Neural progenitor cell (in vitro differentiated cells): ENCODE measurements at regions not wholly inside any gene's neighbourhood (a gene's known extent, or its start where the extent isn't known, plus 50 kb on each side); places are given as distances from the start of the nearest gene placed in this dataset.
"Not testable (repeated sequence)": the region's sequence is repeated elsewhere in the genome, so short reads cannot be mapped to it uniquely, and the experiment has no call there.

Experiments
- DNase-seq: peaks from one replicate; pipeline ENCODE4 v3.0.0-alpha.2; 2016; ENCODE audit warnings: low spot score
- H2AFZ ChIP-seq: fragments of 200-600 bp; sonication (generic); replicated peaks from 2 replicates; pipeline ENCODE4 v1.6.1; 2016; ENCODE audit warnings: antibody characterized with exemption
- H3F3A ChIP-seq: fragments of 200-600 bp; sonication (generic); 2 replicates; pipeline ENCODE4 v1.6.1; 2016; ENCODE audit warnings: antibody characterized with exemption, low read depth
- H3K27ac ChIP-seq: fragments of 200-600 bp; sonication (generic); 2 replicates; pipeline ENCODE4 v1.5.1; 2016; ENCODE audit warnings: mild to moderate bottlenecking
- H3K27me3 ChIP-seq: fragments of 200-600 bp; sonication (generic); 2 replicates; pipeline ENCODE4 v1.6.1; 2016; ENCODE audit warnings: mild to moderate bottlenecking, moderate library complexity
- H3K36me3 ChIP-seq: fragments of 200-600 bp; sonication (generic); 2 replicates; pipeline ENCODE4 v1.5.1; 2016
- H3K4me1 ChIP-seq: fragments of 200-600 bp; sonication (generic); 2 replicates; pipeline ENCODE4 v1.6.1; 2016; ENCODE audit warnings: mixed run types
- H3K4me2 ChIP-seq: fragments of 200-600 bp; sonication (generic); 2 replicates; pipeline ENCODE4 v1.6.1; 2016
- H3K4me3 ChIP-seq: fragments of 200-600 bp; sonication (generic); 2 replicates; pipeline ENCODE4 v1.5.1; 2016
- H3K79me2 ChIP-seq: fragments of 200-600 bp; sonication (generic); 2 replicates; pipeline ENCODE4 v1.6.1; 2016; ENCODE audit warnings: low read depth
- H3K9ac ChIP-seq: fragments of 200-600 bp; sonication (generic); 2 replicates; pipeline ENCODE4 v1.6.1; 2016
- H3K9me3 ChIP-seq: fragments of 200-600 bp; sonication (generic); 2 replicates; pipeline ENCODE4 v1.5.1; 2016; ENCODE audit warnings: low read depth
- H4K20me1 ChIP-seq: fragments of 200-600 bp; sonication (generic); 2 replicates; pipeline ENCODE4 v1.6.1; 2016; ENCODE audit warnings: low read depth
- H3K27ac Mint-ChIP-seq: 3 replicates; pipeline ENCODE4 v1.8.0; 2021; ENCODE audit warnings: mixed read lengths
- H3K27me3 Mint-ChIP-seq: 2 replicates; pipeline ENCODE4 v1.8.0; 2022; ENCODE audit warnings: low read depth, mild to moderate bottlenecking, inconsistent platforms, moderate library complexity, mixed read lengths; ENCODE audit not compliant: insufficient read depth
- H3K36me3 Mint-ChIP-seq: 3 replicates; pipeline ENCODE4 v1.8.0; 2021; ENCODE audit warnings: mixed read lengths
- H3K4me1 Mint-ChIP-seq: 3 replicates; pipeline ENCODE4 v1.8.0; 2021; ENCODE audit warnings: mixed read lengths
- H3K4me3 Mint-ChIP-seq: 3 replicates; pipeline ENCODE4 v1.8.0; 2021; ENCODE audit warnings: mild to moderate bottlenecking, moderate library complexity, mixed read lengths
- H3K9me3 Mint-ChIP-seq: 3 replicates; pipeline ENCODE4 v1.8.0; 2020; ENCODE audit warnings: mixed read lengths
- CTCF ChIP-seq: fragments of 200-600 bp; sonication (generic); IDR thresholded peaks from 2 replicates; pipeline ENCODE4 v1.5.1; 2017; ENCODE audit warnings: antibody characterized with exemption, mild to moderate bottlenecking
- EZH2 ChIP-seq: fragments of 200-600 bp; sonication (generic); IDR thresholded peaks from 2 replicates; pipeline ENCODE4 v1.6.1; 2017; ENCODE audit warnings: antibody characterized with exemption, mild to moderate bottlenecking, moderate library complexity
- EZH2phosphoT487 ChIP-seq: fragments of 200-600 bp; sonication (generic); IDR thresholded peaks from 2 replicates; pipeline ENCODE4 v1.6.1; 2017; ENCODE audit warnings: antibody characterized with exemption

- Histone ChIP-seq H3K9ac (no peak overlapping the region), H3K9me3 (no peaks in the 10 kb centered on the region), H3F3A (no peaks in the 10 kb centered on the region), H3K36me3 (no peaks in the 10 kb centered on the region), H3K4me2 (peak overlapping the region; percentile 25), H3K27ac (no peak overlapping the region), H3K79me2 (no peaks in the 10 kb centered on the region), H2AFZ (peak overlapping the region; percentile 93), H3K4me1 (peaks cover 17% of the 10 kb centered on the region), H3K4me3 (no peak overlapping the region), H4K20me1 (no peaks in the 10 kb centered on the region), H3K27me3 (no peaks in the 10 kb centered on the region)
- DNase-seq = no peak
- no peak overlapping the region for H3K4me3 Mint-ChIP-seq
- no peak for TF ChIP-seq EZH2
- no peak for TF ChIP-seq CTCF
- TF ChIP-seq EZH2phosphoT487 = no peak
- H3K27ac Mint-ChIP-seq = no peak overlapping the region
- no peaks in the 10 kb centered on the region for H3K9me3 Mint-ChIP-seq
- no peaks in the 10 kb centered on the region for H3K36me3 Mint-ChIP-seq
- H3K27me3 Mint-ChIP-seq = no peaks in the 10 kb centered on the region
- peaks cover 11% of the 10 kb centered on the region for H3K4me1 Mint-ChIP-seq
Observed at GRCh38 chr10:27345455-27345920, 104.9 kb upstream of the ACBD5 start.

- H3K79me2 ChIP-seq = no peaks in the 10 kb centered on the region
- H3K4me1 Mint-ChIP-seq = peaks cover 11% of the 10 kb centered on the region
- H3K9ac ChIP-seq = no peak overlapping the region
- no peaks in the 10 kb centered on the region for H3K36me3 ChIP-seq
- no peak overlapping the region for H3K27ac ChIP-seq
- H3K27me3 Mint-ChIP-seq = no peaks in the 10 kb centered on the region
- DNase-seq = peak; percentile 12
- no peaks in the 10 kb centered on the region for H3K36me3 Mint-ChIP-seq
- no peaks in the 10 kb centered on the region for H3K27me3 ChIP-seq
- peak overlapping the region; percentile 25 for H3K4me2 ChIP-seq
- H3K9me3 Mint-ChIP-seq = no peaks in the 10 kb centered on the region
- TF ChIP-seq EZH2 (no peak), CTCF (no peak), EZH2phosphoT487 (no peak)
- H3K4me1 ChIP-seq = peaks cover 17% of the 10 kb centered on the region
- H3K4me3 ChIP-seq = no peak overlapping the region
- no peaks in the 10 kb centered on the region for H3K9me3 ChIP-seq
- H4K20me1 ChIP-seq = no peaks in the 10 kb centered on the region
- H2AFZ ChIP-seq = peak overlapping the region; percentile 93
- H3F3A ChIP-seq = no peaks in the 10 kb centered on the region
- H3K4me3 Mint-ChIP-seq = no peak overlapping the region
- H3K27ac Mint-ChIP-seq = no peak overlapping the region
Observed at GRCh38 chr10:27344568-27345454, 104.2 kb upstream of the ACBD5 start.

GRCh38 chr10:27341001-27341400 lies 100.4 kb upstream of the ACBD5 start:
- no peaks in the 10 kb centered on the region for H3K36me3 Mint-ChIP-seq

GRCh38 chr10:27335246-27335645 lies 94.6 kb upstream of the ACBD5 start:
- not testable (repeated sequence) for H3F3A ChIP-seq, H4K20me1 ChIP-seq, H3K9me3 ChIP-seq, H3K79me2 ChIP-seq, H3K9ac ChIP-seq, H3K4me1 Mint-ChIP-seq, H3K4me2 ChIP-seq, H3K4me3 Mint-ChIP-seq, H3K27me3 ChIP-seq, H3K9me3 Mint-ChIP-seq, H2AFZ ChIP-seq, H3K36me3 Mint-ChIP-seq, H3K4me1 ChIP-seq, DNase-seq, H3K4me3 ChIP-seq, H3K27ac Mint-ChIP-seq, H3K27me3 Mint-ChIP-seq, H3K27ac ChIP-seq, H3K36me3 ChIP-seq

More at GRCh38 chr10:27341001-27341400, 100.4 kb upstream of the ACBD5 start:
- no peak overlapping the region for H3K4me3 Mint-ChIP-seq
- H3K27ac Mint-ChIP-seq = no peak overlapping the region
- Histone ChIP-seq H3K9ac (no peak overlapping the region), H3K4me1 (peaks cover 17% of the 10 kb centered on the region), H3F3A (no peaks in the 10 kb centered on the region), H3K27me3 (no peaks in the 10 kb centered on the region), H3K4me3 (no peak overlapping the region), H3K36me3 (no peaks in the 10 kb centered on the region), H3K79me2 (no peaks in the 10 kb centered on the region), H3K27ac (no peak overlapping the region), H3K9me3 (no peaks in the 10 kb centered on the region), H2AFZ (no peak overlapping the region), H4K20me1 (no peaks in the 10 kb centered on the region), H3K4me2 (no peak overlapping the region)
- DNase-seq = no peak
- TF ChIP-seq CTCF = no peak
- TF ChIP-seq EZH2 = no peak
- TF ChIP-seq EZH2phosphoT487 = no peak
- no peaks in the 10 kb centered on the region for H3K27me3 Mint-ChIP-seq
- H3K4me1 Mint-ChIP-seq = peaks cover 11% of the 10 kb centered on the region
- H3K9me3 Mint-ChIP-seq = no peaks in the 10 kb centered on the region
